A673 (cell line): ENCODE measurements at regions not wholly inside any gene's neighbourhood (a gene's known extent, or its start where the extent isn't known, plus 50 kb on each side); places are given as distances from the start of the nearest gene placed in this dataset.

Source experiments
- BruUV-seq: library from RNA; stranded (reverse); fragments of 400-500 nt; replicated peaks from 2 replicates; lab custom pipeline; 2021; lab: Mats Ljungman, UMichigan
- CTCF ChIA-PET: fragments of 300-600 bp; sonication (Branson Sonifier 250); formaldehyde crosslinking; loops from one replicate; lab custom pipeline; 2022; ENCODE audit warnings: antibody characterized with exemption; lab: Charles Lee
- POLR2A ChIA-PET: fragments of 300-600 bp; sonication (Branson Sonifier 250); formaldehyde crosslinking; loops from one replicate; lab custom pipeline; 2022; ENCODE audit warnings: antibody characterized with exemption; ENCODE audit not compliant: low non-redundant PET; lab: Charles Lee
- DNase-seq: peaks from one replicate; pipeline ENCODE4 v3.0.0-alpha.2; 2015; ENCODE audit warnings: low spot score
- H3K27ac ChIP-seq: fragments of 200-600 bp; sonication (generic); 2 replicates; pipeline ENCODE4 v1.5.1; 2016; ENCODE audit warnings: mixed run types, low read depth, mild to moderate bottlenecking, mixed read lengths, antibody characterized with exemption, low read length; ENCODE audit not compliant: poor library complexity, severe bottlenecking
- H3K27me3 ChIP-seq: fragments of 200-600 bp; sonication (generic); replicated peaks from 2 replicates; pipeline ENCODE4 v1.6.1; 2017; ENCODE audit warnings: mixed run types, low read depth, mild to moderate bottlenecking, mixed read lengths, antibody characterized with exemption, low read length; ENCODE audit not compliant: insufficient read depth, poor library complexity
- H3K36me3 ChIP-seq: fragments of 200-600 bp; sonication (generic); 2 replicates; pipeline ENCODE4 v1.6.1; 2016; ENCODE audit warnings: mixed run types, mild to moderate bottlenecking, mixed read lengths, antibody characterized with exemption, low read length; ENCODE audit not compliant: insufficient read depth, poor library complexity, severe bottlenecking
- H3K4me1 ChIP-seq: fragments of 200-600 bp; sonication (generic); 2 replicates; pipeline ENCODE4 v1.6.1; 2017; ENCODE audit warnings: mixed run types, mild to moderate bottlenecking, mixed read lengths, antibody characterized with exemption, low read length; ENCODE audit not compliant: insufficient read depth, poor library complexity, severe bottlenecking
- H3K4me3 ChIP-seq: fragments of 200-600 bp; sonication (generic); 2 replicates; pipeline ENCODE4 v1.5.1; 2016; ENCODE audit warnings: low read depth, mixed run types, mild to moderate bottlenecking, mixed read lengths, low read length; ENCODE audit not compliant: poor library complexity, severe bottlenecking
- H3K9me3 ChIP-seq: fragments of 200-600 bp; sonication (generic); 2 replicates; pipeline ENCODE4 v1.6.1; 2016; ENCODE audit warnings: mixed run types, low read depth, mild to moderate bottlenecking, mixed read lengths, antibody characterized with exemption, low read length; ENCODE audit not compliant: poor library complexity, severe bottlenecking
- EZH2 ChIP-seq: fragments of 200-600 bp; sonication (generic); IDR thresholded peaks from 2 replicates; pipeline ENCODE4 v1.6.1; 2017; ENCODE audit warnings: borderline replicate concordance, low read depth, mild to moderate bottlenecking, mixed read lengths, antibody characterized with exemption, low read length; ENCODE audit not compliant: poor library complexity, severe bottlenecking
- intact Hi-C: fragments of 100-400 bp; cut with micrococcal nuclease; formaldehyde crosslinking; loops from one replicate; pipeline ENCODE4 v1.10.0; 2022; ENCODE audit not compliant: unreplicated experiment
- TF ChIP-seq, protein P1 (sequence below): fragments of 300-800, 200-600 bp; sonication (generic); conservative IDR thresholded peaks from 2 replicates; pipeline ENCODE4 v1.5.1; 2017; ENCODE audit warnings: low read depth, mild to moderate bottlenecking, antibody characterized with exemption, low read length, moderate library complexity, mixed read lengths

- no peaks in the 10 kb centered on the region for H3K4me1 ChIP-seq
- H3K27ac ChIP-seq: no peak overlapping the region
- no TSS peak for BruUV-seq
- H3K27me3 ChIP-seq: no peaks in the 10 kb centered on the region
- intact Hi-C loops: no loop called here
- H3K9me3 ChIP-seq: no peaks in the 10 kb centered on the region
- no peaks in the 10 kb centered on the region for H3K36me3 ChIP-seq
- ChIA-PET POLR2A (no interaction called here), CTCF (no interaction called here)
- DNase-seq: no peak
- H3K4me3 ChIP-seq: no peak overlapping the region
- TF ChIP-seq, protein P1, sequence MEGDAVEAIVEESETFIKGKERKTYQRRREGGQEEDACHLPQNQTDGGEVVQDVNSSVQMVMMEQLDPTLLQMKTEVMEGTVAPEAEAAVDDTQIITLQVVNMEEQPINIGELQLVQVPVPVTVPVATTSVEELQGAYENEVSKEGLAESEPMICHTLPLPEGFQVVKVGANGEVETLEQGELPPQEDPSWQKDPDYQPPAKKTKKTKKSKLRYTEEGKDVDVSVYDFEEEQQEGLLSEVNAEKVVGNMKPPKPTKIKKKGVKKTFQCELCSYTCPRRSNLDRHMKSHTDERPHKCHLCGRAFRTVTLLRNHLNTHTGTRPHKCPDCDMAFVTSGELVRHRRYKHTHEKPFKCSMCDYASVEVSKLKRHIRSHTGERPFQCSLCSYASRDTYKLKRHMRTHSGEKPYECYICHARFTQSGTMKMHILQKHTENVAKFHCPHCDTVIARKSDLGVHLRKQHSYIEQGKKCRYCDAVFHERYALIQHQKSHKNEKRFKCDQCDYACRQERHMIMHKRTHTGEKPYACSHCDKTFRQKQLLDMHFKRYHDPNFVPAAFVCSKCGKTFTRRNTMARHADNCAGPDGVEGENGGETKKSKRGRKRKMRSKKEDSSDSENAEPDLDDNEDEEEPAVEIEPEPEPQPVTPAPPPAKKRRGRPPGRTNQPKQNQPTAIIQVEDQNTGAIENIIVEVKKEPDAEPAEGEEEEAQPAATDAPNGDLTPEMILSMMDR: no peak
- no peak for TF ChIP-seq EZH2
Observed at GRCh38 chr2:61688369-61689334, 150.5 kb upstream of the XPO1 start.

DNA sequence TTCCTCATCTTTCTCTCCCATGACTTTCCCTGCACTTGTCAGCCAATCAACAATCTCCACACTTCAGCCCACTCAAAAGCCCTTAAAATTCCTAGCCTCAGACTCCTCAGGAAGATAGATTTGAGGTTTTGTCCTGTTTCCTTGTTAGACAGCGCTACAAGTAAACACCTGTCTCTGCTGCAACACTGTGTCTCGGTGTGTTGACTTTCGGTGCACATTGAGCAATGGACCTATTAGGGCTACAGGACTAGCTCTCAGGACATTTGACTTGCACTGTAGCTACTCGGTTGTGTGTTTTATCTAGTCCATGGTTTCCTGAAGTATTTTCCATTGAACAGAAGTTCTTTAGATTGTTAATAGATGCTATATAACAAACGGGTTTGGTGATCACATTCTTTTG lies 140.9 kb upstream of the XPO1 start:
- Histone ChIP-seq H3K36me3 (no peaks in the 10 kb centered on the region), H3K4me1 (no peaks in the 10 kb centered on the region), H3K27ac (no peak overlapping the region), H3K4me3 (no peak overlapping the region), H3K27me3 (no peaks in the 10 kb centered on the region), H3K9me3 (peaks cover 15% of the 10 kb centered on the region)
- TF ChIP-seq, protein P1: no peak
- TF ChIP-seq EZH2: no peak
- POLR2A ChIA-PET: no interaction called here
- CTCF ChIA-PET: no interaction called here
- intact Hi-C loops: no loop called here
- BruUV-seq: no TSS peak
- DNase-seq: no peak

- no peaks in the 10 kb centered on the region for H3K36me3 ChIP-seq
- intact Hi-C loops: no loop called here
- no TSS peak for BruUV-seq
- no peak overlapping the region for H3K27ac ChIP-seq
- peaks cover 15% of the 10 kb centered on the region for H3K9me3 ChIP-seq
- H3K27me3 ChIP-seq: no peaks in the 10 kb centered on the region
- no peak for DNase-seq
- ChIA-PET POLR2A (no interaction called here), CTCF (no interaction called here)
- H3K4me3 ChIP-seq: no peak overlapping the region
- no peaks in the 10 kb centered on the region for H3K4me1 ChIP-seq
- no peak for TF ChIP-seq EZH2
- TF ChIP-seq, protein P1: no peak
Observed at GRCh38 chr2:61677942-61678341, 139.8 kb upstream of the XPO1 start.
